ENCODE measurements at regions not wholly inside any gene's neighbourhood (a gene's known extent, or its start where the extent isn't known, plus 50 kb on each side); places are given as distances from the start of the nearest gene placed in this dataset.

GRCh38 chr19:31430381-31430780, 81.1 kb upstream of the TSHZ3 start (continued):
- TF ChIP-seq CHD7 (IDR thresholded peaks at IDR 0.05; ENCODE audit: insufficient replicate concordance, low read length) (no peak), CHD1 (IDR thresholded peaks at IDR 0.05; ENCODE audit: low read depth, low read length) (no peak), ZNF274 (IDR thresholded peaks at IDR 0.05; ENCODE audit: borderline replicate concordance, extremely low read depth, low read length) (no peak), CHD2 (IDR thresholded peaks at IDR 0.05; ENCODE audit: low read length) (no peak), PHF8 (conservative IDR thresholded peaks at IDR 0.05; ENCODE audit: low read depth, low read length) (no peak), RXRA (IDR thresholded peaks at IDR 0.05; ENCODE audit: insufficient read depth, low read depth, low read length) (no peak), JUN (IDR thresholded peaks at IDR 0.05; ENCODE audit: low read depth, low read length) (no peak), TCF12 (IDR thresholded peaks at IDR 0.05; ENCODE audit: low read depth, low read length) (no peak), EZH2 (IDR thresholded peaks at IDR 0.05; ENCODE audit: low read depth, low read length, severe bottlenecking) (no peak)
